CD14-positive monocyte (primary cell): ENCODE measurements at regions not wholly inside any gene's neighbourhood (a gene's known extent, or its start where the extent isn't known, plus 50 kb on each side); places are given as distances from the start of the nearest gene placed in this dataset.

Experiments
- DNase-seq, 3 donors: peaks; one replicate each; pipeline ENCODE4 v3.0.0-alpha.2; 2011 to 2022
- H2AFZ ChIP-seq: 2 replicates; pipeline ENCODE4 v1.6.0; 2012; ENCODE audit warnings: mild to moderate bottlenecking, low read depth, low read length, inconsistent platforms; ENCODE audit not compliant: insufficient read depth, poor library complexity, severe bottlenecking
- H3K27ac ChIP-seq, 2 donors: 1 replicate in 1 of 2; 2 replicates in 1 of 2; pipeline ENCODE4 v1.5.1; 2012 to 2013; ENCODE audit warnings: low read length in 2 of 2, control low read depth in 1 of 2, inconsistent platforms in 1 of 2, low read depth in 1 of 2, mild to moderate bottlenecking in 1 of 2
- H3K27me3 ChIP-seq, 2 donors: one replicate each; pipeline versions ENCODE4 v1.6.0 to v1.6.1; 2011 to 2013; ENCODE audit warnings: low read length in 2 of 2; ENCODE audit not compliant: control insufficient read depth in 2 of 2, insufficient read depth in 2 of 2
- H3K36me3 ChIP-seq, 2 donors: replicated peaks in 1 of 2; 1 replicate in 1 of 2; 2 replicates in 1 of 2; pipeline versions ENCODE4 v1.5.1 to v1.6.1; 2012 to 2013; ENCODE audit warnings: low read length in 2 of 2, control low read depth in 1 of 2, inconsistent platforms in 1 of 2, mild to moderate bottlenecking in 1 of 2; ENCODE audit not compliant: insufficient read depth in 2 of 2, control insufficient read depth in 1 of 2
- H3K4me1 ChIP-seq, 2 donors: 1 replicate in 1 of 2; 2 replicates in 1 of 2; pipeline versions ENCODE4 v1.5.1 to v1.6.1; 2012 to 2013; ENCODE audit warnings: low read length in 2 of 2, control low read depth in 1 of 2, inconsistent platforms in 1 of 2, mild to moderate bottlenecking in 1 of 2, moderate library complexity in 1 of 2; ENCODE audit not compliant: insufficient read depth in 2 of 2, control insufficient read depth in 1 of 2
- H3K4me2 ChIP-seq: replicated peaks from 2 replicates; pipeline ENCODE3; 2012; ENCODE audit warnings: low read length, moderate library complexity, mild to moderate bottlenecking; ENCODE audit not compliant: poor library complexity, severe bottlenecking; ENCODE audit errors: extremely low read depth
- H3K4me3 ChIP-seq, 3 experiments: fragments of 200-600 bp in 1 of 3; sonication (generic) in 1 of 3; replicated peaks in 1 of 3; 1 replicate in 2 of 3; 2 replicates in 1 of 3; pipeline ENCODE4 v1.5.1; 2011 to 2013; ENCODE audit warnings: low read length in 3 of 3, mild to moderate bottlenecking in 3 of 3, control low read depth in 2 of 3, low read depth in 2 of 3, inconsistent platforms in 1 of 3, moderate library complexity in 1 of 3
- H3K79me2 ChIP-seq: 2 replicates; pipeline ENCODE4 v1.6.0; 2012; ENCODE audit warnings: mild to moderate bottlenecking, control low read depth, inconsistent platforms, low read length, moderate library complexity; ENCODE audit not compliant: insufficient read depth
- H3K9ac ChIP-seq: 2 replicates; pipeline ENCODE4 v1.6.0; 2017; ENCODE audit warnings: low read length, mild to moderate bottlenecking; ENCODE audit not compliant: insufficient read depth, poor library complexity, severe bottlenecking
- H3K9me3 ChIP-seq, 2 donors: replicated peaks in 1 of 2; 1 replicate in 1 of 2; 2 replicates in 1 of 2; pipeline versions ENCODE4 v1.5.1 to v1.6.1; 2012 to 2013; ENCODE audit warnings: low read length in 2 of 2, control low read depth in 1 of 2; ENCODE audit not compliant: control insufficient read depth in 1 of 2, insufficient read depth in 1 of 2
- H4K20me1 ChIP-seq: 2 replicates; pipeline ENCODE4 v1.6.0; 2012; ENCODE audit warnings: mild to moderate bottlenecking, low read length, control low read depth, moderate library complexity; ENCODE audit not compliant: insufficient read depth
- H3K27ac Mint-ChIP-seq, 7 donors: one replicate each; pipeline ENCODE4 v1.8.0; 2020; ENCODE audit warnings: mild to moderate bottlenecking in 7 of 7, mixed read lengths in 7 of 7, moderate library complexity in 6 of 7, inconsistent platforms in 2 of 7
- H3K27me3 Mint-ChIP-seq, 3 donors: one replicate each; pipeline ENCODE4 v1.8.0; 2021 to 2022; ENCODE audit warnings: low read depth in 3 of 3, mild to moderate bottlenecking in 3 of 3, mixed read lengths in 3 of 3, moderate library complexity in 3 of 3, inconsistent platforms in 1 of 3
- H3K36me3 Mint-ChIP-seq, 2 donors: one replicate each; pipeline ENCODE4 v1.8.0; 2020; ENCODE audit warnings: mixed read lengths in 2 of 2, inconsistent platforms in 1 of 2, mild to moderate bottlenecking in 1 of 2
- H3K4me1 Mint-ChIP-seq: one replicate; pipeline ENCODE4 v1.8.0; 2020; ENCODE audit warnings: mild to moderate bottlenecking, mixed read lengths
- H3K4me3 Mint-ChIP-seq, 2 donors: one replicate each; pipeline ENCODE4 v1.8.0; 2020; ENCODE audit warnings: mild to moderate bottlenecking in 2 of 2, mixed read lengths in 2 of 2, moderate library complexity in 1 of 2
- H3K9me3 Mint-ChIP-seq, 7 donors: one replicate each; pipeline ENCODE4 v1.8.0; 2020 to 2022; ENCODE audit warnings: mixed read lengths in 7 of 7, mild to moderate bottlenecking in 6 of 7, moderate library complexity in 6 of 7, inconsistent platforms in 2 of 7
- CTCF ChIP-seq: fragments of 200-600 bp; IDR thresholded peaks from one replicate; pipeline ENCODE4 v1.8.0; 2022; ENCODE audit warnings: antibody characterized with exemption, mild to moderate bottlenecking
- WGBS: methylation state at CpG from one replicate; pipeline ENCODE4 v1.1.5; 2013; ENCODE audit warnings: missing lambda C conversion rate; ENCODE audit not compliant: insufficient coverage; 5-methylcytosine and 5-hydroxymethylcytosine counted together
- intact Hi-C, 2 donors: fragments of 100-400 bp; cut with micrococcal nuclease; formaldehyde crosslinking; loops; one replicate each; pipeline versions ENCODE4 v1.15.0 to v1.15.1; 2023

GRCh38 chr16:87131996-87132345, 185.2 kb downstream of the C16orf95 start:
- H3K4me3 Mint-ChIP-seq = no peak overlapping the region
- no peak overlapping the region for H3K9ac ChIP-seq
- no peaks in the 10 kb centered on the region for H3K36me3 ChIP-seq
- H3K27ac Mint-ChIP-seq = no peak overlapping the region
- H3K27me3 Mint-ChIP-seq = peaks cover 2 to 8% (median 3%) of the 10 kb centered on the region in 3 donors
- H3K27me3 ChIP-seq = no peaks in the 10 kb centered on the region
- no peak for DNase-seq
- H3K4me1 ChIP-seq = no peaks in the 10 kb centered on the region
- 93% methylated on average over 6 of the region's 6 CpGs for WGBS
- no peaks in the 10 kb centered on the region for H3K36me3 Mint-ChIP-seq
- no peak overlapping the region for H2AFZ ChIP-seq
- H4K20me1 ChIP-seq = no peaks in the 10 kb centered on the region
- intact Hi-C loops = no loop called here
- no peak overlapping the region for H3K4me2 ChIP-seq
- H3K79me2 ChIP-seq = no peaks in the 10 kb centered on the region
- H3K27ac ChIP-seq = no peak overlapping the region
- no peaks in the 10 kb centered on the region for H3K4me1 Mint-ChIP-seq
- peaks cover 0 to 5% of the 10 kb centered on the region in 2 donors for H3K9me3 ChIP-seq
- no peak overlapping the region for H3K4me3 ChIP-seq
- no peak for TF ChIP-seq CTCF
- H3K9me3 Mint-ChIP-seq = peaks cover 6 to 10% (median 8%) of the 10 kb centered on the region in 7 donors

DNA sequence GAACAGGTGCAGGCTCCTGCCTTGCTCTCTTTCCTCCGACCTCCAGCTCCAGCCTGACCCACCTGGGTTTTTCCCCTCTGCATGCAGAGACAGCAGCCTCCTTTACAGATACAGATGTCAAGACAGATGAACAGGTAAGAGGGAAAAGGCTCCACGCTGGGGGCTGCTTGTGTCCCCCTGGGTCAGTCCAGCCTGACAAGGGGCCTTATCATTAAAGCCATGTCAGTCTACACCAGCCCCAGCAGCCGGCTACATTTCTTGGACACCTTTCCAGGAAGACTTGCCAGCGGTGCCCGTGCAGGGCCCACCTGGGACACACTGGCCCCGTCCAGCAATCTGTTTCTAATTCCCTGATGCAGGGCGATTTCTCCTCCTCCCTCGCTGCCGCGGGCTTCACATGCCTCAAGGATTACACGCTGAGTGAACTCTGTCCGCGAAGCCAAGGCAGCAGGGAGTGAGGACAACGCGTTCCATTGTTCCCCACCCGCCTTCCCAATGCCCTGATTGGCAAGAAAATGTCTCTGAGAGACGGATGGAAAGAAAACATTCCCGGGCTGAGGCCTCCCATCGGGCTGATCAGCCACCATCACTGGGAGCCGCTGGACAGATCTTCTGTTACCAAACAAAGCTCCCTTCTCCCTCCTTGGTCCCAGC, 184.7 kb downstream of the C16orf95 start:
- H3K27me3 Mint-ChIP-seq = peaks cover 2 to 8% (median 3%) of the 10 kb centered on the region in 3 donors

More for the DNA sequence above, 184.7 kb downstream of the C16orf95 start:
- DNase-seq = no peak
- Histone ChIP-seq H3K79me2 (no peaks in the 10 kb centered on the region), H3K36me3 (no peaks in the 10 kb centered on the region), H3K4me2 (no peak overlapping the region), H3K9me3 (peaks cover 0 to 7% of the 10 kb centered on the region in 2 donors), H3K27me3 (no peaks in the 10 kb centered on the region), H3K9ac (no peak overlapping the region), H4K20me1 (no peaks in the 10 kb centered on the region), H3K4me1 (no peaks in the 10 kb centered on the region), H2AFZ (no peak overlapping the region), H3K27ac (no peak overlapping the region), H3K4me3 (no peak overlapping the region)
- Mint-ChIP-seq H3K9me3 (peaks cover 6 to 12% (median 8%) of the 10 kb centered on the region in 7 donors), H3K36me3 (no peaks in the 10 kb centered on the region), H3K27ac (no peak overlapping the region), H3K4me1 (no peaks in the 10 kb centered on the region), H3K4me3 (no peak overlapping the region)
- WGBS = 92% methylated on average over 14 of the region's 20 CpGs
- intact Hi-C loops = no loop called here
- no peak for TF ChIP-seq CTCF
